GM21360 (cell line): ENCODE measurements at regions not wholly inside any gene's neighbourhood (a gene's known extent, or its start where the extent isn't known, plus 50 kb on each side); places are given as distances from the start of the nearest gene placed in this dataset.
"Not testable (repeated sequence)": the region's sequence is repeated elsewhere in the genome, so short reads cannot be mapped to it uniquely, and the experiment has no call there.

Experiments used
- ATAC-seq: cut with Tn5 transposase; IDR thresholded peaks from one replicate; pipeline ENCODE4 v1.9.1; 2021; ENCODE audit warnings: mild to moderate bottlenecking, moderate library complexity; ENCODE audit not compliant: unreplicated experiment

- ATAC-seq: no peak
Measured at GRCh38 chr10:64635906-64636305, 1114.7 kb downstream of the REEP3 start.

GRCh38 chr10:64636461-64636860 lies 1115.3 kb downstream of the REEP3 start:
- ATAC-seq: no peak

GRCh38 chr10:64637939-64638338 lies 1116.7 kb downstream of the REEP3 start:
- no peak for ATAC-seq

GRCh38 chr10:64648915-64649314 lies 1127.7 kb downstream of the REEP3 start:
- no peak for ATAC-seq

- ATAC-seq: no peak
Measured at GRCh38 chr10:64658528-64658927, 1137.3 kb downstream of the REEP3 start.

- ATAC-seq: no peak
Measured at GRCh38 chr10:64659311-64659710, 1138.1 kb downstream of the REEP3 start.

- ATAC-seq: no peak
Measured at GRCh38 chr10:64682043-64682442, 1160.8 kb downstream of the REEP3 start.

GRCh38 chr10:64690194-64690593 lies 1169.0 kb downstream of the REEP3 start:
- ATAC-seq: no peak

GRCh38 chr10:64699244-64699643 lies 1178.0 kb downstream of the REEP3 start:
- no peak for ATAC-seq

- ATAC-seq: not testable (repeated sequence)
Measured at GRCh38 chr10:64702086-64702485, 1180.9 kb downstream of the REEP3 start.

- ATAC-seq: no peak
Measured at GRCh38 chr10:64708884-64709681, 1187.9 kb downstream of the REEP3 start.

GRCh38 chr10:64726466-64726865 lies 1205.3 kb downstream of the REEP3 start:
- no peak for ATAC-seq

GRCh38 chr10:64731016-64731415 lies 1209.8 kb downstream of the REEP3 start:
- ATAC-seq: no peak

- no peak for ATAC-seq
Measured at GRCh38 chr10:64732372-64732957, 1211.3 kb downstream of the REEP3 start.

- no peak for ATAC-seq
Measured at GRCh38 chr10:64733980-64734379, 1212.8 kb downstream of the REEP3 start.

GRCh38 chr10:64738462-64738861 lies 1217.3 kb downstream of the REEP3 start:
- no peak for ATAC-seq

- no peak for ATAC-seq
Measured at GRCh38 chr10:64745565-64745964, 1224.4 kb downstream of the REEP3 start.

- ATAC-seq: no peak
Measured at GRCh38 chr10:64750672-64751071, 1229.5 kb downstream of the REEP3 start.

GRCh38 chr10:64753516-64753915 lies 1232.3 kb downstream of the REEP3 start:
- no peak for ATAC-seq

- no peak for ATAC-seq
Measured at GRCh38 chr10:64760371-64760770, 1239.2 kb downstream of the REEP3 start.

GRCh38 chr10:64762861-64763260 lies 1241.7 kb downstream of the REEP3 start:
- ATAC-seq: no peak

- no peak for ATAC-seq
Measured at GRCh38 chr10:64765498-64765897, 1244.3 kb downstream of the REEP3 start.
